ENCODE measurements at regions not wholly inside any gene's neighbourhood (a gene's known extent, or its start where the extent isn't known, plus 50 kb on each side); places are given as distances from the start of the nearest gene placed in this dataset.

- Histone ChIP-seq H3K36me3 (no peaks in the 10 kb centered on the region), H3K4me3 (ENCODE audit: low read depth, low read length) (no peak overlapping the region), H3K27me3 (no peaks in the 10 kb centered on the region), H3K4me1 (peaks cover 14% of the 10 kb centered on the region), H3K9me3 (no peaks in the 10 kb centered on the region)
- no peak for DNase-seq
- no peak for TF ChIP-seq CTCF (IDR thresholded peaks at IDR 0.05; ENCODE audit: low read depth, low read length)
Measured at GRCh38 chr9:90460220-90460619, 182.4 kb downstream of the DIRAS2 start.

- Histone ChIP-seq H3K9me3 (no peaks in the 10 kb centered on the region), H3K36me3 (no peaks in the 10 kb centered on the region), H3K4me3 (ENCODE audit: low read depth, low read length) (no peak overlapping the region), H3K4me1 (peaks cover 14% of the 10 kb centered on the region), H3K27me3 (no peaks in the 10 kb centered on the region)
- TF ChIP-seq CTCF (IDR thresholded peaks at IDR 0.05; ENCODE audit: low read depth, low read length), result no peak
- no peak for DNase-seq
Measured at GRCh38 chr9:90464978-90465377, 177.6 kb downstream of the DIRAS2 start.

- Histone ChIP-seq H3K36me3 (no peaks in the 10 kb centered on the region), H3K4me3 (ENCODE audit: low read depth, low read length) (no peak overlapping the region), H3K9me3 (no peaks in the 10 kb centered on the region), H3K4me1 (peaks cover 14% of the 10 kb centered on the region), H3K27me3 (no peaks in the 10 kb centered on the region)
- no peak for DNase-seq
- TF ChIP-seq CTCF (IDR thresholded peaks at IDR 0.05; ENCODE audit: low read depth, low read length), result no peak
Measured at GRCh38 chr9:90466441-90466840, 176.2 kb downstream of the DIRAS2 start.

GRCh38 chr9:90469435-90469834 is 173.2 kb downstream of the DIRAS2 start:
- no peak for DNase-seq
- TF ChIP-seq CTCF (IDR thresholded peaks at IDR 0.05; ENCODE audit: low read depth, low read length), result no peak
- Histone ChIP-seq H3K9me3 (no peaks in the 10 kb centered on the region), H3K4me3 (ENCODE audit: low read depth, low read length) (no peak overlapping the region), H3K27me3 (no peaks in the 10 kb centered on the region), H3K36me3 (no peaks in the 10 kb centered on the region), H3K4me1 (peaks cover 14% of the 10 kb centered on the region)

- peaks cover 9% of the 10 kb centered on the region for H3K4me1 ChIP-seq
- no peaks in the 10 kb centered on the region for H3K9me3 ChIP-seq
- no peaks in the 10 kb centered on the region for H3K27me3 ChIP-seq
- no peak overlapping the region for H3K4me3 ChIP-seq (ENCODE audit: low read depth, low read length)
- TF ChIP-seq CTCF (IDR thresholded peaks at IDR 0.05; ENCODE audit: low read depth, low read length), result no peak
- DNase-seq, result no peak
- no peaks in the 10 kb centered on the region for H3K36me3 ChIP-seq
Measured at GRCh38 chr9:90469865-90470387, 172.7 kb downstream of the DIRAS2 start.

- Histone ChIP-seq H3K9me3 (no peaks in the 10 kb centered on the region), H3K4me1 (0 out of 2 replicates have a peak, but pooled peaks cover 3% of the 10 kb centered on the region), H3K27me3 (no peaks in the 10 kb centered on the region), H3K4me3 (ENCODE audit: low read depth, low read length) (no peak overlapping the region), H3K36me3 (no peaks in the 10 kb centered on the region)
- DNase-seq, result no peak
- TF ChIP-seq CTCF (IDR thresholded peaks at IDR 0.05; ENCODE audit: low read depth, low read length), result no peak
Measured at GRCh38 chr9:90476058-90476457, 166.6 kb downstream of the DIRAS2 start.
